CD14-positive monocyte (primary cell): ENCODE measurements at regions not wholly inside any gene's neighbourhood (a gene's known extent, or its start where the extent isn't known, plus 50 kb on each side); places are given as distances from the start of the nearest gene placed in this dataset.

Source experiments
- DNase-seq, 3 donors: peaks; one replicate each; pipeline ENCODE4 v3.0.0-alpha.2; 2011 to 2022
- H2AFZ ChIP-seq: 2 replicates; pipeline ENCODE4 v1.6.0; 2012; ENCODE audit warnings: mild to moderate bottlenecking, low read depth, low read length, inconsistent platforms; ENCODE audit not compliant: insufficient read depth, poor library complexity, severe bottlenecking
- H3K27ac ChIP-seq, 2 donors: 1 replicate in 1 of 2; 2 replicates in 1 of 2; pipeline ENCODE4 v1.5.1; 2012 to 2013; ENCODE audit warnings: low read length in 2 of 2, control low read depth in 1 of 2, inconsistent platforms in 1 of 2, low read depth in 1 of 2, mild to moderate bottlenecking in 1 of 2
- H3K27me3 ChIP-seq, 2 donors: one replicate each; pipeline versions ENCODE4 v1.6.0 to v1.6.1; 2011 to 2013; ENCODE audit warnings: low read length in 2 of 2; ENCODE audit not compliant: control insufficient read depth in 2 of 2, insufficient read depth in 2 of 2
- H3K36me3 ChIP-seq, 2 donors: replicated peaks in 1 of 2; 1 replicate in 1 of 2; 2 replicates in 1 of 2; pipeline versions ENCODE4 v1.5.1 to v1.6.1; 2012 to 2013; ENCODE audit warnings: low read length in 2 of 2, control low read depth in 1 of 2, inconsistent platforms in 1 of 2, mild to moderate bottlenecking in 1 of 2; ENCODE audit not compliant: insufficient read depth in 2 of 2, control insufficient read depth in 1 of 2
- H3K4me1 ChIP-seq, 2 donors: 1 replicate in 1 of 2; 2 replicates in 1 of 2; pipeline versions ENCODE4 v1.5.1 to v1.6.1; 2012 to 2013; ENCODE audit warnings: low read length in 2 of 2, control low read depth in 1 of 2, inconsistent platforms in 1 of 2, mild to moderate bottlenecking in 1 of 2, moderate library complexity in 1 of 2; ENCODE audit not compliant: insufficient read depth in 2 of 2, control insufficient read depth in 1 of 2
- H3K4me2 ChIP-seq: replicated peaks from 2 replicates; pipeline ENCODE3; 2012; ENCODE audit warnings: low read length, moderate library complexity, mild to moderate bottlenecking; ENCODE audit not compliant: poor library complexity, severe bottlenecking; ENCODE audit errors: extremely low read depth
- H3K4me3 ChIP-seq, 3 experiments: fragments of 200-600 bp in 1 of 3; sonication (generic) in 1 of 3; replicated peaks in 1 of 3; 1 replicate in 2 of 3; 2 replicates in 1 of 3; pipeline ENCODE4 v1.5.1; 2011 to 2013; ENCODE audit warnings: low read length in 3 of 3, mild to moderate bottlenecking in 3 of 3, control low read depth in 2 of 3, low read depth in 2 of 3, inconsistent platforms in 1 of 3, moderate library complexity in 1 of 3
- H3K79me2 ChIP-seq: 2 replicates; pipeline ENCODE4 v1.6.0; 2012; ENCODE audit warnings: mild to moderate bottlenecking, control low read depth, inconsistent platforms, low read length, moderate library complexity; ENCODE audit not compliant: insufficient read depth
- H3K9ac ChIP-seq: 2 replicates; pipeline ENCODE4 v1.6.0; 2017; ENCODE audit warnings: low read length, mild to moderate bottlenecking; ENCODE audit not compliant: insufficient read depth, poor library complexity, severe bottlenecking
- H3K9me3 ChIP-seq, 2 donors: replicated peaks in 1 of 2; 1 replicate in 1 of 2; 2 replicates in 1 of 2; pipeline versions ENCODE4 v1.5.1 to v1.6.1; 2012 to 2013; ENCODE audit warnings: low read length in 2 of 2, control low read depth in 1 of 2; ENCODE audit not compliant: control insufficient read depth in 1 of 2, insufficient read depth in 1 of 2
- H4K20me1 ChIP-seq: 2 replicates; pipeline ENCODE4 v1.6.0; 2012; ENCODE audit warnings: mild to moderate bottlenecking, low read length, control low read depth, moderate library complexity; ENCODE audit not compliant: insufficient read depth
- H3K27ac Mint-ChIP-seq, 7 donors: one replicate each; pipeline ENCODE4 v1.8.0; 2020; ENCODE audit warnings: mild to moderate bottlenecking in 7 of 7, mixed read lengths in 7 of 7, moderate library complexity in 6 of 7, inconsistent platforms in 2 of 7
- H3K27me3 Mint-ChIP-seq, 3 donors: one replicate each; pipeline ENCODE4 v1.8.0; 2021 to 2022; ENCODE audit warnings: low read depth in 3 of 3, mild to moderate bottlenecking in 3 of 3, mixed read lengths in 3 of 3, moderate library complexity in 3 of 3, inconsistent platforms in 1 of 3
- H3K36me3 Mint-ChIP-seq, 2 donors: one replicate each; pipeline ENCODE4 v1.8.0; 2020; ENCODE audit warnings: mixed read lengths in 2 of 2, inconsistent platforms in 1 of 2, mild to moderate bottlenecking in 1 of 2
- H3K4me1 Mint-ChIP-seq: one replicate; pipeline ENCODE4 v1.8.0; 2020; ENCODE audit warnings: mild to moderate bottlenecking, mixed read lengths
- H3K4me3 Mint-ChIP-seq, 2 donors: one replicate each; pipeline ENCODE4 v1.8.0; 2020; ENCODE audit warnings: mild to moderate bottlenecking in 2 of 2, mixed read lengths in 2 of 2, moderate library complexity in 1 of 2
- H3K9me3 Mint-ChIP-seq, 7 donors: one replicate each; pipeline ENCODE4 v1.8.0; 2020 to 2022; ENCODE audit warnings: mixed read lengths in 7 of 7, mild to moderate bottlenecking in 6 of 7, moderate library complexity in 6 of 7, inconsistent platforms in 2 of 7
- WGBS: methylation state at CpG from one replicate; pipeline ENCODE4 v1.1.5; 2013; ENCODE audit warnings: missing lambda C conversion rate; ENCODE audit not compliant: insufficient coverage; 5-methylcytosine and 5-hydroxymethylcytosine counted together
- intact Hi-C, 2 donors: fragments of 100-400 bp; cut with micrococcal nuclease; formaldehyde crosslinking; loops; one replicate each; pipeline versions ENCODE4 v1.15.0 to v1.15.1; 2023
- TF ChIP-seq, protein P1 (sequence below): fragments of 200-600 bp; IDR thresholded peaks from one replicate; pipeline ENCODE4 v1.8.0; 2022; ENCODE audit warnings: antibody characterized with exemption, mild to moderate bottlenecking

DNA sequence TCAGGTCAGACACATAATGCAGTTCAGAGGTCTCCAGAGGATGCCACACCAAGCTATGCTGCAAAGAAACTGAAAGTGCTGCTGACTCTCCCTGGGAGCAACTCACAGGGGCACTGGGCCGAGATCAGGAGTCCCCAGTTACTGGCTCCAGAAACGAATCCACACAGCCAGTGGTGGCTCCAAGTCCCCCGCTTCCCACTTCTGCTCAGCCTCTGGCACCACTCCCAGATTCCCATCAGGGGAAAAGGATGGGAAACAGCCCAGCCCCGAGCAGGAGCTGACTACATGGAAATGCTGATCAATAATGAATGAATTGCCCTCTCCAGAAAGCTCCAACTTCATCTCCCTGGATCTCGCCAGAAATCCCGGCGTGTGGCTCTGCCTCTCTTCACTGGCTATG is 62.3 kb upstream of the CDH5 start:
- H3K4me2 ChIP-seq = no peak overlapping the region
- Mint-ChIP-seq H3K9me3 (peaks cover 0 to 8% (median 5%) of the 10 kb centered on the region in 7 donors), H3K4me3 (no peak overlapping the region), H3K36me3 (no peaks in the 10 kb centered on the region), H3K27ac (no peak overlapping the region), H3K4me1 (peaks cover 6% of the 10 kb centered on the region), H3K27me3 (peaks cover 2 to 10% (median 7%) of the 10 kb centered on the region in 3 donors)
- TF ChIP-seq, protein P1, sequence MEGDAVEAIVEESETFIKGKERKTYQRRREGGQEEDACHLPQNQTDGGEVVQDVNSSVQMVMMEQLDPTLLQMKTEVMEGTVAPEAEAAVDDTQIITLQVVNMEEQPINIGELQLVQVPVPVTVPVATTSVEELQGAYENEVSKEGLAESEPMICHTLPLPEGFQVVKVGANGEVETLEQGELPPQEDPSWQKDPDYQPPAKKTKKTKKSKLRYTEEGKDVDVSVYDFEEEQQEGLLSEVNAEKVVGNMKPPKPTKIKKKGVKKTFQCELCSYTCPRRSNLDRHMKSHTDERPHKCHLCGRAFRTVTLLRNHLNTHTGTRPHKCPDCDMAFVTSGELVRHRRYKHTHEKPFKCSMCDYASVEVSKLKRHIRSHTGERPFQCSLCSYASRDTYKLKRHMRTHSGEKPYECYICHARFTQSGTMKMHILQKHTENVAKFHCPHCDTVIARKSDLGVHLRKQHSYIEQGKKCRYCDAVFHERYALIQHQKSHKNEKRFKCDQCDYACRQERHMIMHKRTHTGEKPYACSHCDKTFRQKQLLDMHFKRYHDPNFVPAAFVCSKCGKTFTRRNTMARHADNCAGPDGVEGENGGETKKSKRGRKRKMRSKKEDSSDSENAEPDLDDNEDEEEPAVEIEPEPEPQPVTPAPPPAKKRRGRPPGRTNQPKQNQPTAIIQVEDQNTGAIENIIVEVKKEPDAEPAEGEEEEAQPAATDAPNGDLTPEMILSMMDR = no peak
- peaks cover 0 to 6% of the 10 kb centered on the region in 2 donors for H3K9me3 ChIP-seq
- no peak overlapping the region for H2AFZ ChIP-seq
- 75% methylated on average over 2 of the region's 7 CpGs for WGBS
- H3K27ac ChIP-seq = no peak overlapping the region
- H3K36me3 ChIP-seq = no peaks in the 10 kb centered on the region
- H3K4me1 ChIP-seq = no peaks in the 10 kb centered on the region
- no peak for DNase-seq
- H3K4me3 ChIP-seq = no peak overlapping the region
- intact Hi-C loops = no loop called here
- no peaks in the 10 kb centered on the region for H3K27me3 ChIP-seq
- no peaks in the 10 kb centered on the region for H4K20me1 ChIP-seq
- H3K9ac ChIP-seq = no peak overlapping the region
- H3K79me2 ChIP-seq = no peaks in the 10 kb centered on the region

DNA sequence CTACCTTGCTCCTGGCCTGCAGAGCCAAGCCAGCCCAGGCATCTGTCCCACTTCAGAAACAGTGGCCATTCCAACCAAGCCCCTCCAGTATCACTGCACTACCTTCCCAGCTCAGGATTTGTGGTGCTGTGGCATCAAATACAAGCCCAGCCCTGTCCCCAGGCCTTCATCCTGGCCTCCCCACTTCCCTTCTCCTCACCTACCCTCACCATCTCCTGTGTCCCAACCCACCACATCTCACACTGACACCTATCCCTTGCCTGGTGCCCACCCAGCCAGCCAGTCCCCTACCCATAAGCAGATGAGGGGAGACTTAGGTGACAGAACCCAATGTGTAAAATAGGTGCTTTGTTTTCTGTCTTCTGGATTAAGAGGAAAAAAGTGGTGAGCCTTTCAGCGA is 66.0 kb upstream of the CDH5 start:
- DNase-seq = no peak
- H4K20me1 ChIP-seq = no peaks in the 10 kb centered on the region
- 30% methylated on average over 1 of the region's 1 CpG for WGBS
- no peak overlapping the region for H2AFZ ChIP-seq
- H3K9me3 Mint-ChIP-seq = peaks cover 0 to 8% (median 4%) of the 10 kb centered on the region in 7 donors
- TF ChIP-seq, protein P1 = no peak
- H3K27ac Mint-ChIP-seq = peak overlapping the region in 1 of 7 donors; percentile 31
- H3K4me1 Mint-ChIP-seq = peaks cover 6% of the 10 kb centered on the region
- no peaks in the 10 kb centered on the region for H3K4me1 ChIP-seq
- no peaks in the 10 kb centered on the region for H3K36me3 Mint-ChIP-seq
- peaks cover 0 to 6% of the 10 kb centered on the region in 2 donors for H3K9me3 ChIP-seq
- no peak overlapping the region for H3K4me2 ChIP-seq
- no peak overlapping the region for H3K27ac ChIP-seq
- intact Hi-C loops = no loop called here
- no peak overlapping the region for H3K9ac ChIP-seq
- H3K27me3 ChIP-seq = no peaks in the 10 kb centered on the region
- H3K79me2 ChIP-seq = no peaks in the 10 kb centered on the region
- H3K27me3 Mint-ChIP-seq = peaks cover 2 to 13% (median 8%) of the 10 kb centered on the region in 3 donors
- H3K4me3 ChIP-seq = no peak overlapping the region
- H3K36me3 ChIP-seq = no peaks in the 10 kb centered on the region
- H3K4me3 Mint-ChIP-seq = no peak overlapping the region
